ENCODE measurements at regions not wholly inside any gene's neighbourhood (a gene's known extent, or its start where the extent isn't known, plus 50 kb on each side); places are given as distances from the start of the nearest gene placed in this dataset.

GRCh38 chr12:115343601-115344000, 659.6 kb upstream of the TBX3 start:
- no peaks in the 10 kb centered on the region for H3K36me3 Mint-ChIP-seq (ENCODE audit: insufficient read depth, unreplicated experiment)
- intact Hi-C loops (cut with micrococcal nuclease; ENCODE audit: unreplicated experiment) = no loop called here
- CTCF ChIA-PET = no interaction called here
- BruUV-seq (replicated peaks) = no TSS peak
- TF ChIP-seq, protein P1, sequence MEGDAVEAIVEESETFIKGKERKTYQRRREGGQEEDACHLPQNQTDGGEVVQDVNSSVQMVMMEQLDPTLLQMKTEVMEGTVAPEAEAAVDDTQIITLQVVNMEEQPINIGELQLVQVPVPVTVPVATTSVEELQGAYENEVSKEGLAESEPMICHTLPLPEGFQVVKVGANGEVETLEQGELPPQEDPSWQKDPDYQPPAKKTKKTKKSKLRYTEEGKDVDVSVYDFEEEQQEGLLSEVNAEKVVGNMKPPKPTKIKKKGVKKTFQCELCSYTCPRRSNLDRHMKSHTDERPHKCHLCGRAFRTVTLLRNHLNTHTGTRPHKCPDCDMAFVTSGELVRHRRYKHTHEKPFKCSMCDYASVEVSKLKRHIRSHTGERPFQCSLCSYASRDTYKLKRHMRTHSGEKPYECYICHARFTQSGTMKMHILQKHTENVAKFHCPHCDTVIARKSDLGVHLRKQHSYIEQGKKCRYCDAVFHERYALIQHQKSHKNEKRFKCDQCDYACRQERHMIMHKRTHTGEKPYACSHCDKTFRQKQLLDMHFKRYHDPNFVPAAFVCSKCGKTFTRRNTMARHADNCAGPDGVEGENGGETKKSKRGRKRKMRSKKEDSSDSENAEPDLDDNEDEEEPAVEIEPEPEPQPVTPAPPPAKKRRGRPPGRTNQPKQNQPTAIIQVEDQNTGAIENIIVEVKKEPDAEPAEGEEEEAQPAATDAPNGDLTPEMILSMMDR (IDR thresholded peaks at IDR 0.05; ENCODE audit: unreplicated experiment) = no peak
- H3K27me3 Mint-ChIP-seq (ENCODE audit: unreplicated experiment) = no peaks in the 10 kb centered on the region
- peaks cover 30% of the 10 kb centered on the region for H3K9me3 Mint-ChIP-seq (ENCODE audit: low read depth, unreplicated experiment)
- no peak overlapping the region for H3K4me3 Mint-ChIP-seq (ENCODE audit: low read depth, unreplicated experiment)
- no peak for DNase-seq
- no peak overlapping the region for H3K27ac Mint-ChIP-seq (ENCODE audit: unreplicated experiment)
- H3K4me1 Mint-ChIP-seq (ENCODE audit: low read depth, unreplicated experiment) = no peaks in the 10 kb centered on the region

GRCh38 chr12:115343008-115343407, 659.0 kb upstream of the TBX3 start:
- peaks cover 27% of the 10 kb centered on the region for H3K9me3 Mint-ChIP-seq (ENCODE audit: low read depth, unreplicated experiment)
- CTCF ChIA-PET = no interaction called here
- intact Hi-C loops (cut with micrococcal nuclease; ENCODE audit: unreplicated experiment) = no loop called here
- H3K27me3 Mint-ChIP-seq (ENCODE audit: unreplicated experiment) = no peaks in the 10 kb centered on the region
- TF ChIP-seq, protein P1 (IDR thresholded peaks at IDR 0.05; ENCODE audit: unreplicated experiment) = no peak
- H3K4me1 Mint-ChIP-seq (ENCODE audit: low read depth, unreplicated experiment) = no peaks in the 10 kb centered on the region
- DNase-seq = no peak
- H3K4me3 Mint-ChIP-seq (ENCODE audit: low read depth, unreplicated experiment) = no peak overlapping the region
- no TSS peak for BruUV-seq (replicated peaks)
- no peaks in the 10 kb centered on the region for H3K36me3 Mint-ChIP-seq (ENCODE audit: insufficient read depth, unreplicated experiment)
- no peak overlapping the region for H3K27ac Mint-ChIP-seq (ENCODE audit: unreplicated experiment)

GRCh38 chr12:115341442-115341841, 657.5 kb upstream of the TBX3 start:
- Mint-ChIP-seq H3K27me3 (ENCODE audit: unreplicated experiment) (no peaks in the 10 kb centered on the region), H3K27ac (ENCODE audit: unreplicated experiment) (no peak overlapping the region), H3K4me3 (ENCODE audit: low read depth, unreplicated experiment) (no peak overlapping the region), H3K36me3 (ENCODE audit: insufficient read depth, unreplicated experiment) (no peaks in the 10 kb centered on the region), H3K4me1 (ENCODE audit: low read depth, unreplicated experiment) (no peaks in the 10 kb centered on the region), H3K9me3 (ENCODE audit: low read depth, unreplicated experiment) (peaks cover 25% of the 10 kb centered on the region)
- intact Hi-C loops (cut with micrococcal nuclease; ENCODE audit: unreplicated experiment) = no loop called here
- TF ChIP-seq, protein P1 (IDR thresholded peaks at IDR 0.05; ENCODE audit: unreplicated experiment) = no peak
- CTCF ChIA-PET = no interaction called here
- no TSS peak for BruUV-seq (replicated peaks)
- DNase-seq = no peak

GRCh38 chr12:115338566-115339294, 654.8 kb upstream of the TBX3 start:
- no peaks in the 10 kb centered on the region for H3K4me1 Mint-ChIP-seq (ENCODE audit: low read depth, unreplicated experiment)
- TF ChIP-seq, protein P1 (IDR thresholded peaks at IDR 0.05; ENCODE audit: unreplicated experiment) = no peak
- BruUV-seq (replicated peaks) = no TSS peak
- CTCF ChIA-PET = no interaction called here
- no peak overlapping the region for H3K4me3 Mint-ChIP-seq (ENCODE audit: low read depth, unreplicated experiment)
- H3K9me3 Mint-ChIP-seq (ENCODE audit: low read depth, unreplicated experiment) = peaks cover 32% of the 10 kb centered on the region
- no peak overlapping the region for H3K27ac Mint-ChIP-seq (ENCODE audit: unreplicated experiment)
- no peaks in the 10 kb centered on the region for H3K36me3 Mint-ChIP-seq (ENCODE audit: insufficient read depth, unreplicated experiment)
- no peak for DNase-seq
- no peaks in the 10 kb centered on the region for H3K27me3 Mint-ChIP-seq (ENCODE audit: unreplicated experiment)
- intact Hi-C loops (cut with micrococcal nuclease; ENCODE audit: unreplicated experiment) = no loop called here

All from Calu3 (cell line).